AG10803 (cell line): ENCODE measurements at regions not wholly inside any gene's neighbourhood (a gene's known extent, or its start where the extent isn't known, plus 50 kb on each side); places are given as distances from the start of the nearest gene placed in this dataset.

Source experiments
- DNase-seq: peaks from one replicate; pipeline ENCODE4 v3.0.0; 2010; ENCODE audit warnings: low read depth
- H3K4me3 ChIP-seq: 2 replicates; pipeline ENCODE4 v1.5.1; 2011; ENCODE audit warnings: mild to moderate bottlenecking, low read length, control low read depth
- TF ChIP-seq, protein P1 (sequence below): conservative IDR thresholded peaks from 2 replicates; pipeline ENCODE4 v1.5.1; 2011; ENCODE audit warnings: mild to moderate bottlenecking, low read length, control low read depth, inconsistent platforms

DNA sequence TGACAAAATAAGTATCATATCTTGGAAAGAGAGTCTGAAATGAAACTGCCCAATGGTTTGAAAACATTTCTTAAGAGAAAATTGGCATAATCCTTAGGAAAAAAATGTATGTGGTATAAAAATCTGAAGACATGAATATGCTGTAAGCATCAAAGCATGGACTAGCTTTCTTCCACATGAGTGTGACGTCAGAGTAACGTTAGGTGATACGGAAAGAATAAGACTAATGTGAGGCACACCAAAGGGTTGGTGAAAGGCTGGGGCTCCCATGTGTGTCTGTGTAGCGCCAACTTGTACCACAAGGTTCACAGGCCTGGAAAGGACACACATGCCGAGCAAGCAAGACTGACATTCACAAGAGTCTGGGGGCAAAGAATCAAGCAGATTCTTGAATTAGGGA is 238.1 kb upstream of the GLI3 start:
- H3K4me3 ChIP-seq, result no peak overlapping the region
- TF ChIP-seq, protein P1, sequence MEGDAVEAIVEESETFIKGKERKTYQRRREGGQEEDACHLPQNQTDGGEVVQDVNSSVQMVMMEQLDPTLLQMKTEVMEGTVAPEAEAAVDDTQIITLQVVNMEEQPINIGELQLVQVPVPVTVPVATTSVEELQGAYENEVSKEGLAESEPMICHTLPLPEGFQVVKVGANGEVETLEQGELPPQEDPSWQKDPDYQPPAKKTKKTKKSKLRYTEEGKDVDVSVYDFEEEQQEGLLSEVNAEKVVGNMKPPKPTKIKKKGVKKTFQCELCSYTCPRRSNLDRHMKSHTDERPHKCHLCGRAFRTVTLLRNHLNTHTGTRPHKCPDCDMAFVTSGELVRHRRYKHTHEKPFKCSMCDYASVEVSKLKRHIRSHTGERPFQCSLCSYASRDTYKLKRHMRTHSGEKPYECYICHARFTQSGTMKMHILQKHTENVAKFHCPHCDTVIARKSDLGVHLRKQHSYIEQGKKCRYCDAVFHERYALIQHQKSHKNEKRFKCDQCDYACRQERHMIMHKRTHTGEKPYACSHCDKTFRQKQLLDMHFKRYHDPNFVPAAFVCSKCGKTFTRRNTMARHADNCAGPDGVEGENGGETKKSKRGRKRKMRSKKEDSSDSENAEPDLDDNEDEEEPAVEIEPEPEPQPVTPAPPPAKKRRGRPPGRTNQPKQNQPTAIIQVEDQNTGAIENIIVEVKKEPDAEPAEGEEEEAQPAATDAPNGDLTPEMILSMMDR, result no peak
- DNase-seq, result no peak

DNA sequence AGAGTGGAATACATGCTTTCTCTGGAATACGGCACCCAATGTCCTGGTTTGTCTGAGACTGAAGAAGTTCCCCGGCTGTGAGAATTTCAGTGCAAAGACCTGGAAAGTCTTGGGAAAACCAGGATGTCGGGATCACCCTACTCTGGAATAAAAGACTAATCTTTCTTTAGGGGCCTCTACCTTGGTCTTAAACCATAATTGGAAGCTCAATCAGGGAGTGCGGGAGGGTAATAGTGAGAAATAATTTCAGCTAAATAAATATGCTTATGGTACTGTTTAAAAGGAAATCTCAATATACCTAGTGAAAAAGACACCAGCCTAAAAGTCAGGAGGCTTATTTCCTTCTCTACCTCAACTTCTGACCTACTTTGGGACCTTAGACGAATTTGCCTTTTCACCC is 236.1 kb upstream of the GLI3 start:
- TF ChIP-seq, protein P1, result no peak
- DNase-seq, result no peak
- H3K4me3 ChIP-seq, result no peak overlapping the region

DNA sequence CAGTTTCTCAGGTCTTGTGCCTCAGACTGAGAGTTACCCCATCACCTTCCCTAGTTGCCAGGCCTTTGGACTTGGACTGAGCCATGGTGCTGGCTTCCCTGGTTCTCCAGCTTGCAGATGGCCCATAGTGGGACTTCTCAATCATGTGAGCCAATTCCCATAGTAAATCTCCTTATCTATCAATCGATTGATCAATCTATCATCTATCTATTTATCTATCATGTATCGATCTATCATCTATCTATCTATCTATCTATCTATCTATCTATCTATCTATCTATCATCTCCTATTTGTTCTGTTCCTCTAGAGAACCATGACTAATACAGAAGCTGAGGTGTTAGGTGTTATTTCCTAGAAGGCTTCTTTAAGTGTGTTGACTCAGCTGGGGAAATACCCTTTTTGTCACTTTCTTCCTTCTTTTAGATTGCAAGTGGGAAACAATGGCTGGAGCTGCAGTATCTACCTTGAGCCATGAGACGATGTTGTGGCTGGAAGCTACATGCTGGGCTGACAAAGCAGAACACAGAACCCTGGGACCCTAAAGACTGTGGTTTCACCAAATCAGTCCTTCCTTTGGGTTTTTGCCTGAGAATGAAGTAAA is 234.7 kb upstream of the GLI3 start:
- TF ChIP-seq, protein P1, result no peak
- DNase-seq, result no peak
- no peak overlapping the region for H3K4me3 ChIP-seq

DNA sequence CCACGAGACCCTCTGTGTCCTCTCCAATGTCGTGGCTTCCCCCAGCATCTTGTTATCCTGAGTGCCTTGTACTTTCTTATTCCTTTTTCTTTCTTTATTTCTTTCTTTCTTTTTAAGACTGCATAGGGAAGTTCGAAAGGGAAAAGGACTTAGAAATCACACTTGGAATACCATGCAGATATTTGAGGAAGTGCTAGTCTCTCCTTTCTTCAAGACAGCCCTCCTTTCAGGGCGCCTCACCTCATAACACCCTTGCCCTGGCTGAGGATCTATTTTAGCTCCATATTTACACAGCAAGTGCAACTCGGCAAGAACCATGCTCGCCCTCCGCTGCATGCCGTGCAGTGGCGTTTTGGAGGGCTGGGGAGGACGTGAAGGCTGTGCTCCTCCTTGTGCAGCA is 232.3 kb upstream of the GLI3 start:
- no peak overlapping the region for H3K4me3 ChIP-seq
- TF ChIP-seq, protein P1, result no peak
- no peak for DNase-seq

DNA sequence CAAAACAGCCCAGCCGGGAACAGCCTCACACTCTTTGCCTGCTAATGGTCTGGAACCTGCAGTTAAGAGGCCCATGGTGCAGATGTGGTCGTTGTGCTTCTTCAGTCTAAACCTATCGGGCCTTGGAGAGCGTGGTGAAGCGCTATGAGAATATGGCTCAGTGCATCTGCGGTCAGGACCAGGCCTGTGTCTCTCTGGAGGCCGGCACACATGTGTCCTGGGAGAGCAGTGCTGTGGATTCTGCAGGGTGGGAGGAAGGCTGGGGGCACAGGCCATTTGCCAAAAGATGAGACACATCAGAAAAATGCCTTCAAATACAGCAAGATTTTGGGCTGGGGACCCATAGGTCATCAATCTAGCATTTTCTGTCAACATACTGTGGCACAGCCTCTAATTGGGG is 231.5 kb upstream of the GLI3 start:
- no peak for DNase-seq
- TF ChIP-seq, protein P1, result no peak
- no peak overlapping the region for H3K4me3 ChIP-seq

DNA sequence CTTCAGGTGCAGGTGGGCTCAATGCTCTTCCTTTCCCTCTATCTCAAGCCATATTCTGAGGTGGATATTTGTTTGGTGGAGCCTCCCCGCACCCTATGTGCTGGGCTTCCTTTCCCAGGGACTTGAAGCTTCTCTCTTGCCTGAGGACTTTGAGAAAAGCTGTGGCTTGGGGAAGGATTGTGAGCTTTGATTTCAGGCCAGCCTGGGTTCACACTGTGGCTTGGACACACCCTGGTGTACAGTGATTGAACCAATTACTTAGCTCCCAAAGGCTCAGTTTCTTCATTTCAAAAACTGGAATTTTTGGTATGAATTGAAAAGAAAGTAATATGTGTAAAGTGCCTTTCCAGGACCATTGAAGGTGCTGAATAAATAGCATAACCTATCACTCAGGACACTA is 224.5 kb upstream of the GLI3 start:
- H3K4me3 ChIP-seq, result no peak overlapping the region
- TF ChIP-seq, protein P1, result 0 out of 2 replicates have a peak, but pooled peaks have one; percentile 3
- no peak for DNase-seq

DNA sequence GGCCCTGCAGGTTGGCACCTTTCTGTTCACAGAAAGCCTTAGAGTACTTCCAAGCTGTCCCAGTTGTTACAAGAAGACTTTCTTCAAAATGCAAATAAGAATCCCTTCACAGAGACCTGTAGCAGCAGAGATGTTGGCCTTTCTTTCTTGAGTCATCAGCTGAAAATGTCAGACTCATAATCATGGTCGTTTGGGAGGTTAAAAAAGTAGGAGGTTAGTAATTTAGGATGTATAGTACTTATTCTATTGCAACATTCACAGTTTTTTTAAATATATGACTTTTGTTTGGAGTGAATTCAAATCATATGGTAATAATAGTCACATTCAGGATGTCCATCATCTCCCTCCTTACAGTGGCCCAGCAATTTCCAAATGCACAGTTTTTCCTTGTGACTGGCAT is 223.9 kb upstream of the GLI3 start:
- TF ChIP-seq, protein P1, result no peak
- no peak overlapping the region for H3K4me3 ChIP-seq
- DNase-seq, result no peak
